HG02943 (cell line): ENCODE measurements at regions not wholly inside any gene's neighbourhood (a gene's known extent, or its start where the extent isn't known, plus 50 kb on each side); places are given as distances from the start of the nearest gene placed in this dataset.

Source experiments
- ATAC-seq: cut with Tn5 transposase; IDR thresholded peaks from one replicate; pipeline ENCODE4 v1.9.1; 2021; ENCODE audit warnings: mild to moderate bottlenecking, low read depth, moderate library complexity; ENCODE audit not compliant: unreplicated experiment

DNA sequence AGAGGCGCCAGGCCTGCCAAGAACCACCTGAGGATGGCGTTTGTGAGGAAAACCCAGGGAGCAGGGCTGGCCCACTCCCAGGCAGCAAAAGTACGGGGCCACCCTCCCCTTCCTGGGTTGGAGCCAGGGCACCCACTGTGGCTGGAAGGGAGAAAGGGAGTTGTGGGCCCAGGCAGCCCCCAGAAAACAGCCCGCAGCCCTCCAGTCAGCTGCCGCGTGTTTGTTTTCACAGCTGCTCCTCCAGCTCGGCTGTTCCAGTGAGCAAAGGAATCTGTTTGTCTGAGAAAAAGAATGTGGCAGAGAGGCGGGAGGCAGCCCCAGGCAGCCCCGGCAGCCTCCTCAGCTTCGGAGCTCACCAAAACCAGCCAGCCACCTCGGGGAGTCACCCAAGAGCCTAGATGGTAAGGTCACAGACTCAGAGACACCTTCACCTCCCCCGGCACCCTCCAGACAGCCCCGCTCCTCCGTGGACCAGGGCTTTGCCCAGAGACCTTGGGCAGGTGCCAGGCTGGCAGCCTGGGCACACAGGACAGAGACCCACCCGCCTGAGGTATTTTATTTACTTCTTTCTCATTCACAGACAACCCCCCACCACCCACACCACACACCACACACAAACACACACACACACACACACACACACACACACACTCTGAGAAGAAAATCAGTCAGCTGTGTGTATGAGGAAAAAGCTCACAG, 338.1 kb downstream of the BCOR start:
- no peak for ATAC-seq

GRCh38 chrX:39760930-39761329, 336.8 kb downstream of the BCOR start:
- ATAC-seq = no peak

DNA sequence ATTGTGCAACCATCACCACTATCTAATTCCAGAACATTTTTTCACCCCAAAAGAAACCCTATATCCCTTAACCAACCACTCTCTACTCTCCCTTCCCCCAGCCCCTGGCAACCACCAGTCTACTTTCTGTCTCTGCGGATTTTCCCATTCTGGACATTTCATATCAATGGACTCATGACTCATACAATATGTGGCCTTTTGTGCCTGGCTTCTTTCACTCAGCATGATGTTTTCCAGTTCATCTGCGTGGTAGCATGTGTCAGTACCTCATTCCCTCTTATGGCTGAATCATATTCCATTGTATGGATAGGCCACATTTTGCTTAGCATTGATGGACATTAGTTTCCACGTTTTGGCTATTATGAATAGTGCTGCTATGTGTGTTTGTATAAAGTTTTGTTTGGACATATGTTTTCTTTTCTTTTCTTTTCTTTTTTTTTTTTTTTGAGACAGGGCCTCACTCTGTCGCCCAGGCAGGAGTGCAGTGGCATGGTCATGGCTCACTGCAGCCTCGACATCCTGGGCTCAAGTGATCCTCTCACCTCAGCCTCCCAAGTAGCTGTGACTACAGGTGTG, 335.4 kb downstream of the BCOR start:
- no peak for ATAC-seq

GRCh38 chrX:39764441-39764914, 333.3 kb downstream of the BCOR start:
- ATAC-seq = no peak

DNA sequence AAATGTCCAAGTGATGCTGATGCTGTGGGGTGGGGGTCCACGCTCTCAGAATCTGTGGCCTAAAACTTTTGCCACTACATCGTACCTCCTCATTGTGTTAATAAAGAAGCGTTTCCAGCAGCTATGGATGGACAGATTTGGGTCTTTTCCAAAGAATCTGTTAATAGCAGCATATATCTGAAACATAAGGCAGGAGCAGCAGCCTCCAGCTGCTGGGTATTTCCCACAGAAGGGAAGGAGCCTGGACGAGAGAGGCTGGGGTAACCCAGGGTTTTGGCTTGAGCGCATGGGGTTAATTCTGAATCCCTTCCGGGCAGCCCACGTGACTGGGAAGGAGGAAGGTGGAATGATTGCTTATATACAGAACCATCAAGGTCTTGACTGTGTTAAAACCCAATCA, 332.4 kb downstream of the BCOR start:
- no peak for ATAC-seq

DNA sequence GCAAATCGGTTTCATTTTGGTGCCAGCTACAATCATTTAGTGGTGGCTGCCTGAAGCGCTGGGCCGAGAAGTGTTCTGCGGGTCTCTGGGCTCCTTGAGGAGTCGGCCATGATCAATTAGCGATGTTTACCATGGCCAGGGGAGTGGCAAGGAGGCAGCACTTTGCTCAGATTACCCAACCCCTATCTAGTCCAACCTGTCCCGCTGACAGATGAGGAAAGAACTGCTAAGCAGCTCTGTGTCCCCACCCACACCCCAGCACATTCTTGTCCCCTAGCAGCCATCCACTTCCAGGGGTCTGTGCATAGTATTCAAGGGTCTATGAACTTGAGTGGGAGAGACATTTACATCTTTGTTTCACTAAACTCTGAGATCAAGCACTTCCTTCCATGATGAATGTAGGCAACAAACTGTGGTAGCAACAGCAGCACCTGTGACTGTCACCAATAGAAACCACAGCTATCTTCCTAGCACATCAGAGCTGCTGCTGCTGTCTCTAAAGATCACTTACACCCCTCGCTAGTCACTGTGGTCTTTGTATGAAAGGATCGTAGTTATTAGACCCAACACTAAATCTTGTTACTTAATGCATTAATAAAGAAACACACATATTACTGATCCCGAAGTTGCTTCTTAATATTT, 331.6 kb downstream of the BCOR start:
- ATAC-seq = no peak

DNA sequence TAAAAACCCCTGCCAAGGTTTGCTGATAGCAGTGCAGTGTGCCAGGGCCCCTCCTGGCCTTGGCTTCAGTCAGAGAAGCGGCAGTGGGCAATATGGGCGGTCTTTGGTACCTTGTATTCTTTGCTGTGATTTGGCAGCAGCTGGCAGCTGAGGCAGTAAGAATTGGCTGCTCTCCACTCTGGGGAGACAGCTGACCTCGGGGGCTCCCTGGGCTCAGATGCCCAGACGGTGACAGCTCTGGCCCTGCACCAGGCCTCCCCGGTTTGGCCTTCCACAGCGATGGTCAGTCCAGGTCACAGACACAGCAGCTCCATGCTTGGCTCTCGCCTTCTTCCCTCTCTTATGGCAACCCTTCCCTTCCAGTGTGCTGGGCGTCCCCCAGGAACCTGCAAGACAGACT, 330.9 kb downstream of the BCOR start:
- ATAC-seq = no peak

DNA sequence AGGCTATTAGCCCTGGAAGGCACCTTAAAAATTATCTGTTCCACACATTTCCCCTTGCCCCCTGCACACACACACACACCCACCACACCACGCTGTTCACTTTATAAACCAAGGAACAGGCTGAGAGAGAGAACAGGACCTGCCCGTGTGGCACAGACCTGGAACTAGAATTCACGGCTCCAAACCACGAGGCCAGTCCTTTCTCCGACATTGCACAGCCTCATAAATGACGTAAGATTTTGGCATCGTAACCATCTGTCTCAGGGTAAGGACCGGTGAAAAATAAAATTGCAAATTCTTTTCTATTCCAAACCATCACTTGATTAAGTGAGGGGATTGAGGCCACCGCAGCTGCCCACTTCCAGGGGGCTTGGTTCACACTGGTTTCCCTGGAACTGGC, 330.3 kb downstream of the BCOR start:
- no peak for ATAC-seq

GRCh38 chrX:39769748-39770147, 328.0 kb downstream of the BCOR start:
- ATAC-seq = no peak

- ATAC-seq = no peak
Observed at GRCh38 chrX:39771089-39771488, 326.7 kb downstream of the BCOR start.

GRCh38 chrX:39772057-39772832, 325.5 kb downstream of the BCOR start:
- no peak for ATAC-seq

DNA sequence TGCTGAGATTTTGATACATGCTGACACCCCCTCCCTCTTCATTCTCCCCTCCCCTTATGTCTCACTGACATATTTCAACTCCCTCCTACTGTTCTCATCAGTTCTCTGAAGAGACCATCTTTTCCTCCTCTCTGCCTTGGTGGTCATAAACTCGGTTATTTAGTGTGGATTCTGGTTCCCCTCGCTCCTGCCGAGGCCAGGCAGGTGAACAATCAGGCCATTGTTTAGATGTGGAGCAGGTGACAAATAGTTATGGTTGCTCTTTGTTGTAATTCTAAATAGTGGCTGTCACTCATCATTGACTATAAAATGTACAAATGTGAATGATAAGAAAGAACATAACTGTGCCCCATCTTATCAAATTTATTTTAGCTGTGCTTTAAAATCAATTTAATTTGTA, 324.6 kb downstream of the BCOR start:
- ATAC-seq = no peak

DNA sequence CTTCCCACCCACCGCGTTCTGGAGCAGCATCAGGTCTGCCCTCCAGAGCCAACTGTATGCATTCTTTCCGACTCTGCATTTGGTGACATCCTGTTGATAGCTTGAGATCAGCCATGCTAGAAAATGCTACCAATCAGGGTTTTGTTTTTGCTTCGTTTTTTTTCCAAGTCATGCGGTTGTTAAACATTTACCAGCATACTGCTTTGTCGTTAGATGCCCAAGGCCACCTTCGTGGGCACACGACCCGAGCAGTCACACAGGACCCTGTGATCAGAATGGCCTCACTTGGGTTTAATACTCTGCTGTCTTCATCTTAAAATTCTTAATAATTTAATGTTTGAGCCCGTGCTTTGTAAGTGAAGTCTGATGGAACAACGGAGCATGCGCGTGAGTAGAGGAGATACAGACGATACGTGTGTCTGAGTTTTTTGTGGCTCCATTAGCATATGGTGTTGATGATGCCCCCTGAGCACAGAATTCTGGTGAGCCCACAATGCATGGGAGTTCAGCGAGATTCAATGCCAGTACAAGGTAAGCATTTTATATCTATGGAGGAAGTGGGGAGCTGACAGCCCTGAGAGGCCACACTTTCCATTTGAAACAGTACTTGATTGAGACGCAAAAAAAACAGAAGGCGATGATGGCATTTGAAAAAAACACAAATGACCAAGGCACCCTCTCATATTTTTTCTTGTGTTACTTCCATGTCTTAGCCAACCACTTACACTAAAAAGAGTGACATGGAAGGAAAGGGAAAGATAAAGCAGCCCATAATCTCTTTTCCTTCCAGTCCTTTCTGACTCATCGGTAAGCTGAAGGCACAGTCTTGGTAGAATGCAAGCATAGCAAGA, 323.6 kb downstream of the BCOR start:
- no peak for ATAC-seq

DNA sequence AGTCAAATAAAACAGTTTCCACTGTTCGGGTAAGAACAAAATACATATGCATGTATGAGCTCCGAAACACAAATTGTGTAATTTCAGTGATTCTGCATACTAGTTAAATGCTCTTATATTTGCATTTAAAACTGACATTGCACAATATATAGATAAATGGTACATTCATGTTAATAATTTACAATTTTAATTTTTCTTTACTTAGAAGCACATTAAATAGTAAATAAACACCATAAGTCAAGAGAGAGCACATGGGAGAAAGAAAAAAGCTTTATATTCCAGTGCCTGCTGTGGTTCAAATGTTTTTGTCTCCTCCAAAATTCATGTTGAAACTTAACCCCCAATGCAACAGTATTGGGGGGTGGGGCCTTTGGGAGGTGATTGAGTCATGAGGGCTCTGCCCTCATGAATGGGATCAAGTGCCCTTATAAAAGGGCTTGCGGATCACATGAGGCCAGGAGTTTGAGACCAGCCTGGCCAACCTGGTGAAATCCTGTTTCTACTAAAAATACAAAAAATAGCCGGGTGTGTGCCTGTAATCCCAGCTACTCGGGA, 322.9 kb downstream of the BCOR start:
- no peak for ATAC-seq

DNA sequence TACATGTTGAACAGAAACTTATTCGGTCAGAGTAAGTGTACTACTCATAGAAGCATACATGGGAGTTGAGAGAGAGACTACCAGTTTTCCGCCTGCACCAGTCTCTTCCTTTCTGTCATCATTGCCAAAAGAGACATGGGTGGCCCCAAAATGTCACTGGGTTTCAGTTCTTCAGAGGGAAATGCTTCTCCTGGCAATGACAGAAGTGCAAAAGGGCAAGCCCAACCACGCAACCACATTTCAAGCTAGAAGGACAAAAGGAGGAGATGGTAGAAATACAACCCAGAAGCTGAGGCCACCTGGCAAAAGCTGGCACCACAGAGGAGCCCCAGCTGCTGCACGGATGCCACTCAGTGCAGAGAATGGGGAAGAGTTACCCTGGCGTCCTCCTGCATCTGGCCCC, 320.1 kb downstream of the BCOR start:
- ATAC-seq = no peak

DNA sequence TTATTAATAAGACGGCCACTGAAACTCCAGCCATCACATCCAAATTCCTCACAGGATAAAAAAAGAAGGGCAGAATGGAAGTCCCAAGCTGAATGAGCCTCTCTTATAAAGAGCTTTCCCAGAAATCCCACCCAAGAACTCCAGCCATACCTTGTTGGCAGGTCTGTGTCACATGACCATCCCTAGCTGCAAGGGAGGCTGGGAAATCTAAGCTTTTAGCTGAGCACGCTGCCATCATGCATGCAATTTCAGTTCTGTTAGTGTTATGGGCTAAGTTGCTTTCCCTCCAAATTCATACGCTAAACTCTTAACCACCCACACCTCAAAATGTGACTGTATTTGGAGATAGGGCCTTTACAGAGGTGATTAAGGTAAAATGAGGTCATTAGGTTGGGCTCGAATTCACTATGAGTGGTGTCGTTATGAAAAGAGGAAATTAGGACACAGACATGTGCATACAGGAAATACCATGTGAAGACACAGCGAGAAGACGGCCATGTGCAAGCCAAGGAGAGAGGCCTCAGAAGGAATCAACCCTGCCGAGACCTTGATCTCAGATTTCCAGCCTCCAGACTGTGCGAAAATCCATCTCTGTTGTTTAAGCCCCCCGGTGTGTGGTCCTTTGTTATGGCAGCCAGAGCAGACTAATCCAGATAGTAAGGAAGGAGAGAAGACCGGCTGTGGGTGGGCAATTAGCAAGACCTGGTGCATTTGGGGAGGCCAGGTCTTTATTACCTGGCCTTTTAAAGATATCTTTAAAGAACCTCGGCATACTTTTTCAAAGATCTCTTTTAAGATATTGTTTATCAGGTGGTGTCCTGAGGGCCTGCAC, 317.6 kb downstream of the BCOR start:
- no peak for ATAC-seq

GRCh38 chrX:39782276-39782675, 315.5 kb downstream of the BCOR start:
- ATAC-seq = no peak

GRCh38 chrX:39787999-39788398, 309.8 kb downstream of the BCOR start:
- no peak for ATAC-seq

GRCh38 chrX:39788521-39788920, 309.2 kb downstream of the BCOR start:
- ATAC-seq = no peak
